ENCODE measurements at regions not wholly inside any gene's neighbourhood (a gene's known extent, or its start where the extent isn't known, plus 50 kb on each side); places are given as distances from the start of the nearest gene placed in this dataset.

DNA sequence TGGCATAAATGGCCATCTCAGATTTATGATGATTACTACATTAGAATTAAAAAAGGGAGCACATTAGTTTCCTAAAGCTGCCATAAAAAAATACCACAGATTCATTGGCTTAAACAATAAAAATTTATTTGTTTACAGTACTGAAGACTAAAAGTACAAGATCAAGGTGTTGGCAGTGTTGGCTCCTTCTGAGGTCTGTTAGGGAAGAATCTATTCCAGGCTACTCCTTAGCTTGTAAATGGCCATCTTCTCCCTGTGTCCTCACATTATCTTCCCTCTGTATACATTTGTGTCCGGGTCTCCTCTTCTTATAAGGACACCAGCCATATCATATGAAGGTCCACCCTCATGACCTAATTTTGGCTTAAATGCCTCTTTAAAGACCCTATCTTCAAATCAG lies 341.0 kb downstream of the SLC7A11 start:
- no peaks in the 10 kb centered on the region for H3K36me3 ChIP-seq (ENCODE audit: control insufficient read depth in 2 of 2, extremely low read depth in 1 of 2, insufficient read depth in 2 of 2, low read length in 2 of 2)
- no peaks in the 10 kb centered on the region for H3K27me3 ChIP-seq (ENCODE audit: control insufficient read depth in 2 of 2, insufficient read depth in 2 of 2, low read length in 2 of 2)
- no TSS peak for BruUV-seq (replicated peaks)
- no peak overlapping the region for H3K27ac ChIP-seq (ENCODE audit: insufficient read depth, low read depth, low read length)
- H3K4me2 ChIP-seq (ENCODE audit: insufficient read depth, low read length): no peak overlapping the region
- no peak for FAIRE-seq
- no peaks in the 10 kb centered on the region for H3K79me2 ChIP-seq (ENCODE audit: control insufficient read depth, insufficient read depth, low read length)
- DNase-seq (ENCODE audit: low read depth, low spot score): no peak
- ChIA-PET POLR2A (no interaction called here), CTCF (no interaction called here)
- dilution Hi-C loops (cut with MboI; ENCODE audit: extremely low pct_ligation_motif_present, low sequenced_read_pairs): no loop called here
- H4K20me1 ChIP-seq (replicated peaks; ENCODE audit: control insufficient read depth, extremely low read depth, insufficient read depth, low read length): no peaks in the 10 kb centered on the region
- TF ChIP-seq, protein P1, sequence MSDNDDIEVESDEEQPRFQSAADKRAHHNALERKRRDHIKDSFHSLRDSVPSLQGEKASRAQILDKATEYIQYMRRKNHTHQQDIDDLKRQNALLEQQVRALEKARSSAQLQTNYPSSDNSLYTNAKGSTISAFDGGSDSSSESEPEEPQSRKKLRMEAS (IDR thresholded peaks at IDR 0.05; ENCODE audit: insufficient read depth, insufficient read length): no peak
- TF ChIP-seq JUN (IDR thresholded peaks at IDR 0.05; ENCODE audit: borderline replicate concordance, insufficient read depth, insufficient read length, low read depth): no peak
- TF ChIP-seq FOS (IDR thresholded peaks at IDR 0.05; ENCODE audit: borderline replicate concordance, insufficient read depth, low read length): no peak
- TF ChIP-seq, protein P2, sequence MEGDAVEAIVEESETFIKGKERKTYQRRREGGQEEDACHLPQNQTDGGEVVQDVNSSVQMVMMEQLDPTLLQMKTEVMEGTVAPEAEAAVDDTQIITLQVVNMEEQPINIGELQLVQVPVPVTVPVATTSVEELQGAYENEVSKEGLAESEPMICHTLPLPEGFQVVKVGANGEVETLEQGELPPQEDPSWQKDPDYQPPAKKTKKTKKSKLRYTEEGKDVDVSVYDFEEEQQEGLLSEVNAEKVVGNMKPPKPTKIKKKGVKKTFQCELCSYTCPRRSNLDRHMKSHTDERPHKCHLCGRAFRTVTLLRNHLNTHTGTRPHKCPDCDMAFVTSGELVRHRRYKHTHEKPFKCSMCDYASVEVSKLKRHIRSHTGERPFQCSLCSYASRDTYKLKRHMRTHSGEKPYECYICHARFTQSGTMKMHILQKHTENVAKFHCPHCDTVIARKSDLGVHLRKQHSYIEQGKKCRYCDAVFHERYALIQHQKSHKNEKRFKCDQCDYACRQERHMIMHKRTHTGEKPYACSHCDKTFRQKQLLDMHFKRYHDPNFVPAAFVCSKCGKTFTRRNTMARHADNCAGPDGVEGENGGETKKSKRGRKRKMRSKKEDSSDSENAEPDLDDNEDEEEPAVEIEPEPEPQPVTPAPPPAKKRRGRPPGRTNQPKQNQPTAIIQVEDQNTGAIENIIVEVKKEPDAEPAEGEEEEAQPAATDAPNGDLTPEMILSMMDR (IDR thresholded peaks at IDR 0.05; ENCODE audit: extremely low read depth in 1 of 2, insufficient read depth in 1 of 2, low read depth in 1 of 2, low read length in 2 of 2): no peak
- TF ChIP-seq GATA2 (IDR thresholded peaks at IDR 0.05; ENCODE audit: insufficient read depth, insufficient read length, low read depth, low read length): no peak
- TF ChIP-seq MYC (IDR thresholded peaks at IDR 0.05; ENCODE audit: low read depth, low read length): no peak
- TF ChIP-seq EZH2 (IDR thresholded peaks at IDR 0.05; ENCODE audit: borderline replicate concordance, low read depth, low read length, severe bottlenecking): no peak
- TF ChIP-seq POLR2A (IDR thresholded peaks at IDR 0.05; ENCODE audit: low read depth, low read length): no peak
- intact Hi-C loops (cut with micrococcal nuclease): no loop called here
- no peaks in the 10 kb centered on the region for H3K4me1 ChIP-seq (ENCODE audit: control insufficient read depth, extremely low read depth, insufficient read depth, low read length)
- H2AFZ ChIP-seq (ENCODE audit: low read depth, low read length): no peak overlapping the region
- no peaks in the 10 kb centered on the region for H3K9me1 ChIP-seq (replicated peaks; ENCODE audit: control insufficient read depth, extremely low read depth, insufficient read depth, low read length)
- H3K4me3 ChIP-seq (replicated peaks in 1 of 3; ENCODE audit: insufficient read depth in 1 of 3, low read depth in 1 of 3, low read length in 3 of 3): no peak overlapping the region
- no peaks in the 10 kb centered on the region for H3K9me3 ChIP-seq (replicated peaks; ENCODE audit: control insufficient read depth, insufficient read depth, low read length)
- no peak overlapping the region for H3K9ac ChIP-seq (replicated peaks; ENCODE audit: extremely low read depth, insufficient read depth, low read length)

All from endothelial cell of umbilical vein (primary cell).